IMR-90 (cell line): ENCODE measurements at regions not wholly inside any gene's neighbourhood (a gene's known extent, or its start where the extent isn't known, plus 50 kb on each side); places are given as distances from the start of the nearest gene placed in this dataset.

Experiments
- ATAC-seq: fragments of 200-7000 bp; cut with Tn5 transposase; 2 replicates; pipeline ENCODE4 v1.9.1; 2020; ENCODE audit warnings: low read depth, mild to moderate bottlenecking, moderate library complexity
- BruUV-seq: library from RNA; stranded (reverse); fragments of 400-500 nt; replicated peaks from 2 replicates; lab custom pipeline; 2021; lab: Mats Ljungman, UMichigan
- CTCF ChIA-PET: fragments of 300-600 bp; formaldehyde crosslinking; extraction: SDS; loops from one replicate; lab custom pipeline; 2021; ENCODE audit warnings: antibody characterized with exemption; lab: Yijun Ruan, JAX
- POLR2A ChIA-PET: fragments of 300-600 bp; sonication (Branson Sonifier 250); formaldehyde crosslinking; loops from one replicate; lab custom pipeline; 2022; ENCODE audit warnings: antibody characterized with exemption; ENCODE audit not compliant: unreplicated experiment; lab: Charles Lee
- DNase-seq: peaks from one replicate; pipeline ENCODE4 v3.0.0; 2013
- H2AFZ ChIP-seq: replicated peaks from 2 replicates; pipeline ENCODE3; 2013; ENCODE audit warnings: low read length, mild to moderate bottlenecking; ENCODE audit not compliant: poor library complexity
- H2AK5ac ChIP-seq: 2 replicates; pipeline ENCODE4 v1.6.1; 2013; ENCODE audit warnings: low read depth, low read length, inconsistent platforms
- H2AK9ac ChIP-seq: replicated peaks from 2 replicates; pipeline ENCODE3; 2013; ENCODE audit warnings: mild to moderate bottlenecking, low read depth, low read length, moderate library complexity; ENCODE audit not compliant: poor library complexity
- H2BK120ac ChIP-seq: 2 replicates; pipeline ENCODE4 v1.6.1; 2013; ENCODE audit warnings: low read depth, low read length, inconsistent platforms
- H2BK15ac ChIP-seq: 3 replicates; pipeline ENCODE4 v1.6.1; 2013; ENCODE audit warnings: low read depth, low read length, inconsistent platforms
- H2BK20ac ChIP-seq: 2 replicates; pipeline ENCODE4 v1.6.1; 2013; ENCODE audit warnings: low read depth, mild to moderate bottlenecking, inconsistent platforms, low read length, moderate library complexity
- H2BK5ac ChIP-seq: 2 replicates; pipeline ENCODE4 v1.6.1; 2013; ENCODE audit warnings: mild to moderate bottlenecking, low read depth, low read length, inconsistent platforms; ENCODE audit not compliant: poor library complexity, severe bottlenecking
- H3K14ac ChIP-seq: replicated peaks from 2 replicates; pipeline ENCODE4 v1.6.1; 2013; ENCODE audit warnings: low read depth, low read length, inconsistent platforms
- H3K18ac ChIP-seq: 2 replicates; pipeline ENCODE4 v1.6.1; 2013; ENCODE audit warnings: low read depth, low read length, control low read depth
- H3K23ac ChIP-seq: 2 replicates; pipeline ENCODE4 v1.6.1; 2013; ENCODE audit warnings: low read depth, low read length, inconsistent platforms
- H3K27ac ChIP-seq: 2 replicates; pipeline ENCODE4 v1.5.1; 2013; ENCODE audit warnings: mild to moderate bottlenecking, control low read depth, low read length; ENCODE audit not compliant: insufficient read depth
- H3K27me3 ChIP-seq: 2 replicates; pipeline ENCODE4 v1.6.1; 2013; ENCODE audit warnings: low read length; ENCODE audit not compliant: control insufficient read depth, insufficient read depth
- H3K36me3 ChIP-seq: 2 replicates; pipeline ENCODE4 v1.6.1; 2013; ENCODE audit warnings: low read length, mixed read lengths; ENCODE audit not compliant: control insufficient read depth, insufficient read depth
- H3K4ac ChIP-seq: 2 replicates; pipeline ENCODE4 v1.6.1; 2013; ENCODE audit warnings: low read depth, low read length, inconsistent platforms
- H3K4me1 ChIP-seq: 2 replicates; pipeline ENCODE4 v1.6.1; 2013; ENCODE audit warnings: low read length, mixed read lengths; ENCODE audit not compliant: control insufficient read depth, insufficient read depth
- H3K4me2 ChIP-seq: 2 replicates; pipeline ENCODE4 v1.6.1; 2013; ENCODE audit warnings: low read depth, mild to moderate bottlenecking, control low read depth, low read length, moderate library complexity
- H3K4me3 ChIP-seq: 2 replicates; pipeline ENCODE4 v1.5.1; 2013; ENCODE audit warnings: low read depth, mild to moderate bottlenecking, control low read depth, low read length, moderate library complexity; ENCODE audit not compliant: insufficient read depth
- H3K56ac ChIP-seq: 2 replicates; pipeline ENCODE4 v1.6.1; 2013; ENCODE audit warnings: low read length, inconsistent platforms; ENCODE audit not compliant: insufficient read depth; ENCODE audit errors: extremely low read depth
- H3K79me1 ChIP-seq, 2 experiments: 2 replicates each; pipeline ENCODE4 v1.6.1; 2013; ENCODE audit warnings: low read length in 2 of 2, inconsistent platforms in 1 of 2, low read depth in 1 of 2
- H3K9ac ChIP-seq: 2 replicates; pipeline ENCODE4 v1.6.1; 2013; ENCODE audit warnings: low read depth, low read length, control low read depth
- H3K9me1 ChIP-seq: 2 replicates; pipeline ENCODE4 v1.6.1; 2013; ENCODE audit warnings: low read length, inconsistent platforms; ENCODE audit not compliant: insufficient read depth
- H3K9me3 ChIP-seq: 2 replicates; pipeline ENCODE4 v1.6.1; 2013; ENCODE audit warnings: low read length; ENCODE audit not compliant: control insufficient read depth, insufficient read depth
- H4K20me1 ChIP-seq: 2 replicates; pipeline ENCODE4 v1.6.1; 2013; ENCODE audit warnings: low read length, inconsistent platforms; ENCODE audit not compliant: insufficient read depth
- H4K5ac ChIP-seq: 2 replicates; pipeline ENCODE4 v1.6.1; 2013; ENCODE audit warnings: mild to moderate bottlenecking, low read depth, low read length, control low read depth
- H4K8ac ChIP-seq, 2 experiments: 2 replicates each; pipeline ENCODE4 v1.6.1; 2013; ENCODE audit warnings: low read depth in 2 of 2, low read length in 2 of 2, control low read depth in 1 of 2, inconsistent platforms in 1 of 2
- H4K91ac ChIP-seq: 2 replicates; pipeline ENCODE4 v1.6.1; 2013; ENCODE audit warnings: low read depth, low read length, inconsistent platforms; ENCODE audit not compliant: insufficient read depth
- BHLHE40 ChIP-seq: fragments of 150-350 bp; IDR thresholded peaks from 2 replicates; pipeline ENCODE4 v1.6.1; 2016; ENCODE audit warnings: mild to moderate bottlenecking, low read depth, low read length
- CEBPB ChIP-seq: IDR thresholded peaks from 2 replicates; pipeline ENCODE4 v1.6.1; 2012; ENCODE audit warnings: low read depth, low read length, improper control_type of control experiment
- CHD1 ChIP-seq: IDR thresholded peaks from 2 replicates; pipeline ENCODE4 v1.6.1; 2012; ENCODE audit warnings: low read depth, low read length, improper control_type of control experiment
- CTCF ChIP-seq: conservative IDR thresholded peaks from 2 replicates; pipeline ENCODE4 v1.5.1; 2012; ENCODE audit warnings: mild to moderate bottlenecking, low read depth, low read length, improper control_type of control experiment
- ELK1 ChIP-seq: fragments of 150-350 bp; IDR thresholded peaks from 2 replicates; pipeline ENCODE4 v1.6.1; 2016; ENCODE audit warnings: low read depth, mild to moderate bottlenecking, low read length, moderate library complexity, borderline replicate concordance
- FOS ChIP-seq: fragments of 150-350 bp; IDR thresholded peaks from 2 replicates; pipeline ENCODE4 v1.6.1; 2016; ENCODE audit warnings: low read depth, low read length
- MAFK ChIP-seq: IDR thresholded peaks from 2 replicates; pipeline ENCODE4 v1.6.1; 2012; ENCODE audit warnings: low read depth, low read length, improper control_type of control experiment
- MAZ ChIP-seq: IDR thresholded peaks from 2 replicates; pipeline ENCODE4 v1.6.1; 2012; ENCODE audit warnings: low read depth, mild to moderate bottlenecking, low read length, improper control_type of control experiment, moderate library complexity, borderline replicate concordance
- MXI1 ChIP-seq: IDR thresholded peaks from 2 replicates; pipeline ENCODE4 v1.6.1; 2012; ENCODE audit warnings: low read depth, mild to moderate bottlenecking, low read length, moderate library complexity, borderline replicate concordance
- NFE2L2 ChIP-seq: fragments of 150-350 bp; IDR thresholded peaks from 2 replicates; pipeline ENCODE4 v1.6.1; 2016; ENCODE audit warnings: low read depth, mild to moderate bottlenecking, low read length
- POLR2A ChIP-seq: IDR thresholded peaks from 2 replicates; pipeline ENCODE4 v1.6.1; 2012; ENCODE audit warnings: mild to moderate bottlenecking, low read depth, low read length
- RAD21 ChIP-seq: IDR thresholded peaks from 2 replicates; pipeline ENCODE4 v1.6.1; 2012; ENCODE audit warnings: low read length, improper control_type of control experiment
- RCOR1 ChIP-seq: IDR thresholded peaks from 2 replicates; pipeline ENCODE4 v1.6.1; 2012; ENCODE audit warnings: mild to moderate bottlenecking, low read length, improper control_type of control experiment; ENCODE audit not compliant: insufficient replicate concordance
- RFX5 ChIP-seq: IDR thresholded peaks from 2 replicates; pipeline ENCODE4 v1.8.0; 2012; ENCODE audit warnings: low read depth, mild to moderate bottlenecking, low read length, moderate library complexity
- SMC3 ChIP-seq: fragments of 150-350 bp; IDR thresholded peaks from 2 replicates; pipeline ENCODE4 v1.6.1; 2016; ENCODE audit warnings: low read depth, mild to moderate bottlenecking, antibody characterized with exemption, low read length, moderate library complexity
- WGBS, 2 experiments: methylation state at CpG; one replicate each; pipeline versions ENCODE4 v1.1.5 to v1.1.7; 2013; ENCODE audit warnings: missing lambda C conversion rate in 2 of 2; ENCODE audit not compliant: insufficient read length in 1 of 2; ENCODE audit errors: extremely low coverage in 2 of 2; 5-methylcytosine and 5-hydroxymethylcytosine counted together
- dilution Hi-C: fragments of 300-500 bp; cut with HindIII; formaldehyde crosslinking; loops from one replicate; pipeline ENCODE4 v1.14.3; 2018; ENCODE audit warnings: low sequenced_read_pairs; ENCODE audit not compliant: unreplicated experiment
- in situ Hi-C: fragments of 300-500 bp; cut with MboI; formaldehyde crosslinking; loops from 3 replicates; pipeline ENCODE4 v1.14.3; 2019; ENCODE audit warnings: low sequenced_read_pairs, inconsistent platforms, mixed read lengths
- intact Hi-C: fragments of 100-400 bp; cut with micrococcal nuclease; formaldehyde crosslinking; loops from 2 replicates; pipeline ENCODE4 v1.10.0; 2022
- TF ChIP-seq, protein P1 (sequence below): fragments of 150-350 bp; IDR thresholded peaks from 2 replicates; pipeline ENCODE4 v1.6.1; 2017; ENCODE audit warnings: mild to moderate bottlenecking, antibody characterized with exemption, low read length, low read depth

DNA sequence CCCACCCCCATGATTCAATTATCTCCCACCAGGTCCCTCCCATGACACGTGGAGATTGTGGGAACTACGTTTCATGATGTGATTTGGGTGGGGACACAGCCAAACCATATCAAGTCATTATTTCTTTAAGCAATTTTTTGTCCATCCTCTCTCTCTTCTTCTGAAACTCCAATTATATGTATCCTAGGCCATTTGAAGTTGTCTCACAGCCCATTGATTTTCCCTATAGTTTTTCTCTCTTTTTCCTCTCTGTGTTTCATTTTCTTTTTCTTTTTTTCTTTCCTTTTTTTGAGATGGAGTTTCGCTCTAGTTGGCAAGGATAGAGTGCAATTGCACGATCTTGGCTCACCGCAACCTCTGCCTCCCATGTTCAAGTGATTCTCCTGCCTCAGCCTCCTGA lies 101.9 kb upstream of the CXCL14 start:
- no peak overlapping the region for H3K14ac ChIP-seq
- H3K79me1 ChIP-seq: no peaks in the 10 kb centered on the region
- no peak overlapping the region for H4K5ac ChIP-seq
- no peak overlapping the region for H3K9ac ChIP-seq
- H2BK120ac ChIP-seq: no peak overlapping the region
- H3K4me3 ChIP-seq: no peak overlapping the region
- no peak overlapping the region for H2AK9ac ChIP-seq
- no TSS peak for BruUV-seq
- H3K27ac ChIP-seq: no peak overlapping the region
- intact Hi-C loops (no loop called here), in situ Hi-C loops (no loop called here), dilution Hi-C loops (no loop called here)
- H2AFZ ChIP-seq: no peak overlapping the region
- H3K18ac ChIP-seq: no peak overlapping the region
- no peak for DNase-seq
- H3K27me3 ChIP-seq: no peaks in the 10 kb centered on the region
- H3K9me1 ChIP-seq: no peaks in the 10 kb centered on the region
- H2BK20ac ChIP-seq: no peak overlapping the region
- no peak overlapping the region for H2BK15ac ChIP-seq
- no peak overlapping the region for H3K56ac ChIP-seq
- H4K91ac ChIP-seq: no peak overlapping the region
- no peaks in the 10 kb centered on the region for H3K36me3 ChIP-seq
- no peak overlapping the region for H4K8ac ChIP-seq
- POLR2A ChIA-PET: no interaction called here
- no peaks in the 10 kb centered on the region for H3K4me1 ChIP-seq
- no peak for ATAC-seq
- CTCF ChIA-PET: no interaction called here
- no peak overlapping the region for H2AK5ac ChIP-seq
- no peak overlapping the region for H3K4me2 ChIP-seq
- no peaks in the 10 kb centered on the region for H3K9me3 ChIP-seq
- H3K4ac ChIP-seq: no peak overlapping the region
- H3K23ac ChIP-seq: no peak overlapping the region
- no CpG with 5 or more reads among the region's 5 CpGs for WGBS, 2 experiments
- H2BK5ac ChIP-seq: no peak overlapping the region
- TF ChIP-seq MXI1 (no peak), FOS (no peak), POLR2A (no peak), RAD21 (no peak), NFE2L2 (no peak), CHD1 (no peak), MAFK (no peak), SMC3 (no peak), RFX5 (no peak), CTCF (no peak), RCOR1 (no peak), BHLHE40 (no peak), MAZ (no peak), ELK1 (no peak), CEBPB (no peak)
- TF ChIP-seq, protein P1, sequence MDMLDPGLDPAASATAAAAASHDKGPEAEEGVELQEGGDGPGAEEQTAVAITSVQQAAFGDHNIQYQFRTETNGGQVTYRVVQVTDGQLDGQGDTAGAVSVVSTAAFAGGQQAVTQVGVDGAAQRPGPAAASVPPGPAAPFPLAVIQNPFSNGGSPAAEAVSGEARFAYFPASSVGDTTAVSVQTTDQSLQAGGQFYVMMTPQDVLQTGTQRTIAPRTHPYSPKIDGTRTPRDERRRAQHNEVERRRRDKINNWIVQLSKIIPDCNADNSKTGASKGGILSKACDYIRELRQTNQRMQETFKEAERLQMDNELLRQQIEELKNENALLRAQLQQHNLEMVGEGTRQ: no peak
- no peaks in the 10 kb centered on the region for H4K20me1 ChIP-seq
